ENCODE measurements at regions not wholly inside any gene's neighbourhood (a gene's known extent, or its start where the extent isn't known, plus 50 kb on each side); places are given as distances from the start of the nearest gene placed in this dataset.

GRCh38 chr15:79186616-79187015, 95.9 kb upstream of the ANKRD34C start:
- no peak for TF ChIP-seq CTCF (IDR thresholded peaks at IDR 0.05)
- no peaks in the 10 kb centered on the region for H3K4me1 ChIP-seq (ENCODE audit: control insufficient read depth in 1 of 2, insufficient read depth in 1 of 2, low read depth in 1 of 2, low read length in 1 of 2)
- peaks cover 3% of the 10 kb centered on the region for H3K27me3 ChIP-seq
- no peak overlapping the region for H3K27ac ChIP-seq
- no peaks in the 10 kb centered on the region for H3K9me3 ChIP-seq
- H3K36me3 ChIP-seq: no peaks in the 10 kb centered on the region
- H3K4me3 ChIP-seq (ENCODE audit: low read depth in 1 of 2, low read length in 1 of 2): no peak overlapping the region

GRCh38 chr15:79185199-79185598, 94.6 kb upstream of the RASGRF1 start:
- no peak overlapping the region for H3K27ac ChIP-seq
- peaks cover 3% of the 10 kb centered on the region for H3K27me3 ChIP-seq
- no peak for TF ChIP-seq CTCF (IDR thresholded peaks at IDR 0.05)
- no peaks in the 10 kb centered on the region for H3K36me3 ChIP-seq
- H3K4me3 ChIP-seq (ENCODE audit: low read depth in 1 of 2, low read length in 1 of 2): no peak overlapping the region
- H3K9me3 ChIP-seq: no peaks in the 10 kb centered on the region
- no peaks in the 10 kb centered on the region for H3K4me1 ChIP-seq (ENCODE audit: control insufficient read depth in 1 of 2, insufficient read depth in 1 of 2, low read depth in 1 of 2, low read length in 1 of 2)

DNA sequence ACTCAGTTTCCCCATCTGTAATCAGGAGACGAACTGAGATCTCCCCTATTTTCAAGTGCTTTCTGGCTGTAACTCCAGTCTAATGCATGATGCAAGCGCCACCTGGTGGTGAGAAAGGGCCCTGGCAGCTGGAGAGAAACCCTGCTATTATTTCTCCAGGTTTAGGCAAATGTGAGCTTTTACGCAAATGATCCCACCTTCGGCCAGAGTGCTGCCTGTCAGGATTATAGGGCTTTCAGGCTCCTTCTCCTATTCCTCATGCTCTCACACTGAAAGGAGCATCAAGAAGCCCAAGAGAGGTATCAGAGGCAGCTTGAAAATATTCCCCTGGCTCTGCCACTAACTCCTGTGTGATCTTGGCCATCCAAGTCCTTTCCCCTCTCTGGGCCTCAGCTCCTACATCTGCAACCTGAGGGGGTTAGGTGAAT, 93.9 kb upstream of the RASGRF1 start:
- peak; percentile 79 for TF ChIP-seq CTCF (IDR thresholded peaks at IDR 0.05)
- H3K27me3 ChIP-seq: no peaks in the 10 kb centered on the region
- no peaks in the 10 kb centered on the region for H3K9me3 ChIP-seq
- H3K4me1 ChIP-seq (ENCODE audit: control insufficient read depth in 1 of 2, insufficient read depth in 1 of 2, low read depth in 1 of 2, low read length in 1 of 2): no peaks in the 10 kb centered on the region
- H3K27ac ChIP-seq: no peak overlapping the region
- H3K4me3 ChIP-seq (ENCODE audit: low read depth in 1 of 2, low read length in 1 of 2): no peak overlapping the region
- no peaks in the 10 kb centered on the region for H3K36me3 ChIP-seq

DNA sequence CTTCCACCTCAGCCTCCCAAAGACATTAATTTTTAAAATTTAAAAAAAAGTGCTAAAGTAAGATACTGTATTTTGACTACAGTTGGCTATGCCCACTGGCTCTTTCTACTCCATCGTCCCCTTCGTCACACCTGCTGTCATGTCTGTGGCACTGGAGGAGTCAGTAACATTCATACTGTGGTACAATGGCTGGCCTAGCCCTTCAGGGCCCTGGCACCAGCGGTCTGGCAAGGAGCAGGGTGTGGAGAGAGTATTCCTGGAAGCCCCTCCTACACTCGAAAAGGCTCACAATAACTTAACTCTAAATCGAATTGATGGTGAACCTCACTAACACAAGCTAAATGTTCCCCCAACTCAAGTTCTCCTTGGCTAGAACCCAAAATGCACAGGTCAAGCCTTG, 89.7 kb upstream of the RASGRF1 start:
- H3K4me3 ChIP-seq (ENCODE audit: low read depth in 1 of 2, low read length in 1 of 2): no peak overlapping the region
- TF ChIP-seq CTCF (IDR thresholded peaks at IDR 0.05): no peak
- peaks cover 6% of the 10 kb centered on the region for H3K27me3 ChIP-seq
- no peaks in the 10 kb centered on the region for H3K4me1 ChIP-seq (ENCODE audit: control insufficient read depth in 1 of 2, insufficient read depth in 1 of 2, low read depth in 1 of 2, low read length in 1 of 2)
- no peaks in the 10 kb centered on the region for H3K36me3 ChIP-seq
- H3K27ac ChIP-seq: no peak overlapping the region
- no peaks in the 10 kb centered on the region for H3K9me3 ChIP-seq

GRCh38 chr15:79179597-79179996, 89.0 kb upstream of the RASGRF1 start:
- H3K4me3 ChIP-seq (ENCODE audit: low read depth in 1 of 2, low read length in 1 of 2): no peak overlapping the region
- H3K27ac ChIP-seq: no peak overlapping the region
- no peaks in the 10 kb centered on the region for H3K9me3 ChIP-seq
- H3K27me3 ChIP-seq: peaks cover 6% of the 10 kb centered on the region
- no peaks in the 10 kb centered on the region for H3K4me1 ChIP-seq (ENCODE audit: control insufficient read depth in 1 of 2, insufficient read depth in 1 of 2, low read depth in 1 of 2, low read length in 1 of 2)
- no peak for TF ChIP-seq CTCF (IDR thresholded peaks at IDR 0.05)
- no peaks in the 10 kb centered on the region for H3K36me3 ChIP-seq

- Histone ChIP-seq H3K27ac (no peak overlapping the region), H3K4me1 (ENCODE audit: control insufficient read depth in 1 of 2, insufficient read depth in 1 of 2, low read depth in 1 of 2, low read length in 1 of 2) (no peaks in the 10 kb centered on the region), H3K27me3 (peaks cover 6% of the 10 kb centered on the region), H3K36me3 (no peaks in the 10 kb centered on the region), H3K4me3 (ENCODE audit: low read depth in 1 of 2, low read length in 1 of 2) (no peak overlapping the region), H3K9me3 (no peaks in the 10 kb centered on the region)
- TF ChIP-seq CTCF (IDR thresholded peaks at IDR 0.05): no peak
These were observed 88.6 kb upstream of the RASGRF1 start for GRCh38 chr15:79179108-79179561.
